ENCODE measurements at regions not wholly inside any gene's neighbourhood (a gene's known extent, or its start where the extent isn't known, plus 50 kb on each side); places are given as distances from the start of the nearest gene placed in this dataset.

- no peak overlapping the region for H4K5ac ChIP-seq (ENCODE audit: insufficient read length, low read depth, low read length)
- H3K18ac ChIP-seq (ENCODE audit: insufficient read length, low read depth, low read length), result no peak overlapping the region
- no peak overlapping the region for H3T11ph ChIP-seq (ENCODE audit: low read length)
- Mint-ChIP-seq H3K4me3 (no peak overlapping the region), H3K9me3 (no peaks in the 10 kb centered on the region; a peak in 1 of 5 replicates), H3K36me3 (ENCODE audit: insufficient read depth in 1 of 3, low read depth in 3 of 3) (no peaks in the 10 kb centered on the region; a peak in 1 of 7 replicates), H3K27ac (no peak overlapping the region), H3K4me1 (no peaks in the 10 kb centered on the region), H3K27me3 (ENCODE audit: low read depth) (peaks cover 5% of the 10 kb centered on the region)
- H2BK120ac ChIP-seq (ENCODE audit: low read depth, low read length, poor library complexity, severe bottlenecking), result no peak overlapping the region
- H3K23me2 ChIP-seq (ENCODE audit: insufficient read length, low read depth, low read length, poor library complexity, severe bottlenecking), result no peaks in the 10 kb centered on the region
- no peak overlapping the region for H2BK20ac ChIP-seq (ENCODE audit: low read depth, low read length, poor library complexity, severe bottlenecking)
- H4K20me1 ChIP-seq (ENCODE audit: control insufficient read depth, insufficient read depth, insufficient read length), result no peaks in the 10 kb centered on the region
- H3K27me3 ChIP-seq (ENCODE audit: insufficient read depth, low read length), result no peaks in the 10 kb centered on the region
- H3K27ac ChIP-seq (ENCODE audit: insufficient read length, low read depth, low read length), result no peak overlapping the region
- H4K91ac ChIP-seq (ENCODE audit: insufficient read length, low read depth, low read length), result no peak overlapping the region
- no peak overlapping the region for H2AFZ ChIP-seq (ENCODE audit: low read length)
- no CpG with 5 or more reads among the region's 2 CpGs for WGBS (ENCODE audit: extremely low coverage, insufficient read length, low lambda C conversion rate)
- no peak overlapping the region for H2BK5ac ChIP-seq (ENCODE audit: insufficient read length, low read length)
- H3K14ac ChIP-seq (ENCODE audit: insufficient read depth, low read length), result no peak overlapping the region
- H4K8ac ChIP-seq (replicated peaks; ENCODE audit: insufficient read length, low read depth, low read length), result no peak overlapping the region
- no peaks in the 10 kb centered on the region for H3K79me1 ChIP-seq (ENCODE audit: insufficient read depth, low read depth, low read length, poor library complexity, severe bottlenecking)
- H3K56ac ChIP-seq (ENCODE audit: insufficient read length, low read depth, low read length), result no peak overlapping the region
- H3K9me3 ChIP-seq (ENCODE audit: control insufficient read depth, low read depth, low read length), result no peaks in the 10 kb centered on the region
- no peak overlapping the region for H3K23ac ChIP-seq (ENCODE audit: insufficient read length, low read depth, low read length)
- no peak for DNase-seq
- no peak for TF ChIP-seq CTCF (conservative IDR thresholded peaks at IDR 0.05)
- H2BK12ac ChIP-seq (ENCODE audit: insufficient read length, low read depth, low read length), result no peak overlapping the region
- no peak overlapping the region for H3K4me2 ChIP-seq (ENCODE audit: insufficient read depth, insufficient read length, low read length)
- no peak overlapping the region for H3K9ac ChIP-seq (ENCODE audit: extremely low read depth, insufficient read length, low read length)
- H3K4me1 ChIP-seq (ENCODE audit: insufficient read depth, low read length), result no peaks in the 10 kb centered on the region
- no peaks in the 10 kb centered on the region for H3K79me2 ChIP-seq (ENCODE audit: insufficient read depth, low read length)
- H3K4ac ChIP-seq (ENCODE audit: low read depth, low read length), result no peak overlapping the region
- H2BK15ac ChIP-seq (ENCODE audit: low read depth, low read length), result no peak overlapping the region
- no peak overlapping the region for H2AK5ac ChIP-seq (ENCODE audit: insufficient read length, low read length)
Observed at GRCh38 chr20:22946596-22946995, 88.5 kb upstream of the SSTR4 start.
